NB4 (cell line): ENCODE measurements at regions not wholly inside any gene's neighbourhood (a gene's known extent, or its start where the extent isn't known, plus 50 kb on each side); places are given as distances from the start of the nearest gene placed in this dataset.

Experiments
- CTCF ChIP-seq: IDR thresholded peaks from one replicate; pipeline ENCODE4 v1.5.1; 2012; ENCODE audit warnings: low read depth, low read length
- MYC ChIP-seq: IDR thresholded peaks from 2 replicates; pipeline ENCODE4 v1.6.1; 2011; ENCODE audit warnings: low read depth, low read length
- POLR2A ChIP-seq: IDR thresholded peaks from 2 replicates; pipeline ENCODE4 v1.6.1; 2011; ENCODE audit warnings: mild to moderate bottlenecking; ENCODE audit not compliant: insufficient read length; ENCODE audit errors: extremely low read depth

- no peak for TF ChIP-seq CTCF
- TF ChIP-seq POLR2A = no peak
- TF ChIP-seq MYC = no peak
These were observed 114.7 kb upstream of the AHR start for GRCh38 chr7:17183630-17184328.
